Stimulated activated CD4-positive, alpha-beta T cell treated with anti-CD3 and anti-CD28 coated beads, Interleukin-12 subunit alpha, Interleukin-12 subunit beta, amount 100 ng/mL, for 48 hours (primary cell): ENCODE measurements at regions not wholly inside any gene's neighbourhood (a gene's known extent, or its start where the extent isn't known, plus 50 kb on each side); places are given as distances from the start of the nearest gene placed in this dataset.
"Not testable (repeated sequence)": the region's sequence is repeated elsewhere in the genome, so short reads cannot be mapped to it uniquely, and the experiment has no call there.

Experiments used
- DNase-seq, 3 donors: peaks; one replicate each; pipeline ENCODE4 v3.0.0-alpha.2; 2020; ENCODE audit warnings: low read depth in 2 of 3, low spot score in 1 of 3

DNA sequence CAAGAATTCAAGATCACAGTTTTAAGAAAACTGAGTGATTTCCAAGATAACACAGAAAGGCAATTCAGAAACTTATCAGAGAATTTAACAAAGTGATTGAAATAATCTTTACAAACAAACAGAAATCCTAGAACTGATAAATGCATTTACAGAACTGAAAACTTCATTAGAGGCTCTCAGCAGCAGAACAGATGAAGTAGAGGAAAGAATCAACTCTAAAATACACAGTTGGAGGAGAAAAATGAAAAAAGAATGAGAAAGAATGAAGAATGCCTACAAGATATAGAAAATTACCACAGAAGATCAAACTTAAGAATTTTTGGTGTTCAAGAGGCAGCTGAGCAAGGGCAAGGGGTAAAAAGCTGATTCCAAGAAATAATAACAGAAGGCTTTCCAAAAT lies 168.8 kb downstream of the POLR2M start:
- DNase-seq: no peak

DNA sequence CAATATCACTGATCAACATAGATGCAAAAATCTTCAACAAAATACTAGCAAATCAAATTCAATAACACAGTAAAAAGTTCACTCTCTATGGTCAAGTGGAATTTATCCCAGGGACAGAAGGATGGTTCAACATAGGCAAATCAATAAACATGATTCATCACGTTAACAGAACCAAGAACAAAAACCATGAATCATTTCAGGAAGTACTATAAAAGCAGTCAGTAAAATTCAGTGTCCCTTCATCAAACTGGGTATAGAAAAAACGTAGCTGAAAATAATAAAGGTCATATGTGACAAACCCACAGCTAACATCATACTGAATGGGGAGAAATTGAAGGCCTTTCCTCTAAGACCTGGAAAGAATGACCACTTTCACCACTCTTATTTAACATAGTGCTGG lies 172.1 kb downstream of the POLR2M start:
- DNase-seq: no peak

DNA sequence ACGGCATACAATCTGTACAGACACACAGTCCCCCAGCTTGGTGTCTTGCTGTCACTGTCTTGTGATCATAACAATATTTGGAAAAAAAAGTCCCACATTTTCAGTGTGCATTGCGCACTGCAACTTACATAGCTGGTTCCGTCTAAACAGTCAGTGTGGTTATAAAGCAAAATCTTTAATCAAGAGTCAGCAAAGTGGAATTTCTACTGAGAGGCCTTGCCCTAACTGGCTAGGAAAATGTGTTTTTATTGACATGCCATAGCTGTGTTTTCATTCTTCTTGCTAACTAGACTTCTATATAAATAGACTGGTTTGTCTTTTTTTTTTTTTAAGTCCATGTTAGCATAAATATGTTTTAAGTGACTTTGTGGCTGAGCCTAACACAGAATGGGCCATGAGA lies 174.8 kb downstream of the POLR2M start:
- DNase-seq: no peak

DNA sequence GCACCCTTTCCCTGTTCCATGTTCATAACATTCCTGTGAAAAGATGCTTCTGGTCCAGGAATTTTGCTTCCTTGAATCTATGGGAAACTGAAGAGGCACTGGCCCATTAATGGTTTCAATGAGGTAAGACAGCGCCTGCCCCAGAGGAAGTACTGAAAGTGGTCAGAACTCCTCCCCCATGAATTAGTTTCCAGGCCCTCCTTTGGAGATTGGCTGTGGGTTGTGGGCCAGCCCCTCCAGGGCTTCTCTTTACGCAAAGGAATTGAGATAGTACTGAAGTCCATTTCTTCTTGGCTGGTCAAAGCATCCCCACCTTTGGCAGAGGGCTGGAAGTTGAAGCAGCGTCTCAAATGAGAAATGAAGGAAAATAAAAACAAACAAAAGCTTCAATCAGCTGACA lies 175.5 kb downstream of the POLR2M start:
- no peak for DNase-seq

DNA sequence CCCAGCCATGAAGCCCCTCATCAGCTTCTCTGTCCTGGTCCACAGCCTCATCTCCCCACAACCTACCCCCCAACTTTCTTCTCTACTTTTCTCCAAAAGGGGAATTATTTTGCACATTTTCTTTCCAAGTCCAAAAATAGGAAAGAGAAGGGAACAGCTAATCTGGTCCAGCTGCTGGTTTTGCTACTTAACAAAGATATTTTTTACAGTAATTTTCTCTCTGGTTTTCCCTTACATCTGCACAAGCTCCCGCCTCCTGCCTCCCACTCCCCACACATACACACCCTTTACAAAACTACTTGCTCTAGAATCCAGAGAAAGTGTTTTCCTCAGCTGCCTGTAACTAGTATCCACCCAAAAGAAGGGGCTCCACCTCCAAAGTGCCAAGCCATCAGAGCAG lies 177.2 kb downstream of the POLR2M start:
- DNase-seq: no peak

DNA sequence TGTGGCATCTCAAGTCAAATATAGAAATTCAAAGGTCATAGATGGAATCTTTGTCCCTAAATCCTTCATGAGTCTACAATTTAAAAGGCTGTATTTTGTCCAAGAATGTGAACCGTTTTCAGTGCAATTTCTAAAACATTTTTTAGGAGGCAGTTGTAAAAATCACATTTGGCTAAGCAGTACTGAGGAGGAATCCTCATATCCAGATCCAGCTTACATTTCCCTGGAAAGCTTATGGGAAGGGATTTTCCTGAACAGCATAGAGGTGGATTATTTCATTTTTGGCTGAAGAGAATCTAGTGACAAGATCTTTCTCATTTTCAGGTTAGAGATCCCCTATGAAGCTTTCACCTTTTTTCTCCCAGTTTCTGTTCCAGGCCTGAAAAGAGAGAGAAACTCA lies 178.4 kb downstream of the POLR2M start:
- DNase-seq: no peak

DNA sequence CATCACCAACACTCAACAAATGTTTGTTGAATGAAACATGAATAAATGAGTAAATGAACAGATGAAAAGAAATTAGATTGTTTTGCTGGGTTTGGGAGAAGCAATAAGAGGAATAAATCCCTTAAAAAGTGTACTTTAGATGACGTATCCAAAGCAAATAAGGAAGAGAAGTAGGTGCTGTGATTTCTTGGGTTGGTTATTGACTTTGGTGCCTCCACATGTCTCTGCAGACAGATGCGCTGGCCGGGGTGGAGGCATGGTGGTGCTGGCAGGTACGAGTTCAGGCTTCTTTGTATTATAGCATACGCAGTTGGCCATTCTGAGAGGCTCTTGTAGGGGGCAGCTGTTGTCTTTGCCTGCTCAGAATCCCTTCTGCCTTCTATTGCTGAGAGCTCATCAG lies 178.9 kb downstream of the POLR2M start:
- DNase-seq: no peak

DNA sequence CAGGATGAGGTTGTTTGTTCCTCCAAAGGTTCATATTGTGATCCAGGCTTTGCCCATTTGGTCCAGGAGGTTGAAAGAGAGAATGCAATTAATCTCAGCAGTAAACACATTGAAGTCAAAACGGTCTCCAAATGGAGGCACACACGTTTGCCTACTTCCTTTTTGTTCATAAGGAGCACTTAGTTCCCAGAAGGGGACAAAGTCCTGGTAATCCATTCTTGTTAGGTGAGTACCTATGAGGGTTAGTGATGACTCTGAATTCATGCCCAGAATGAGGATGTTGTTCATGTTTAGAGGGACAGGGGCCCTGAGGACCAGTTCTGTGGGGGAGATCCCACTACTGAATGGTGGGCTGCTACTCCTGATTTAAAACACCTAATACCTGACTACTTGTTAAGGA lies 177.7 kb downstream of the ALDH1A2 start:
- DNase-seq: no peak

DNA sequence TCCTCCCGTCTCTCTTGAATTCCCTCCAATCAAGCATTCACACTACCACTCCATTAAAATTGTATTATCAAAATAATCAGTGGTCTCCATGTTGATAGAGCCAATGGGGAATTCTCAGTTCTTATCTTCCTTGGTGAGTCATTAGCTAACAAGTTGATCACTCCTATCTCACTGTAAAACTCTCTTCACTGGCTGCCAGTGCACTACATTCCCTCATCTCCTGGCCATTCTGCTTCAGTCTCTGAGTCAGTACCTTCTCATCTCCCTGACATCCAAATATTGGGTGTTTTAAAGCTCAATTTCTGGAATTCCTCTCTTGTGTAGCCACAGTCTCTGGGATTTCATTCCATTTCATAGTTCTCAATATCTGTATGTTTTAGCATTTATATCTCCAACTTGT lies 175.2 kb downstream of the ALDH1A2 start:
- no peak for DNase-seq

DNA sequence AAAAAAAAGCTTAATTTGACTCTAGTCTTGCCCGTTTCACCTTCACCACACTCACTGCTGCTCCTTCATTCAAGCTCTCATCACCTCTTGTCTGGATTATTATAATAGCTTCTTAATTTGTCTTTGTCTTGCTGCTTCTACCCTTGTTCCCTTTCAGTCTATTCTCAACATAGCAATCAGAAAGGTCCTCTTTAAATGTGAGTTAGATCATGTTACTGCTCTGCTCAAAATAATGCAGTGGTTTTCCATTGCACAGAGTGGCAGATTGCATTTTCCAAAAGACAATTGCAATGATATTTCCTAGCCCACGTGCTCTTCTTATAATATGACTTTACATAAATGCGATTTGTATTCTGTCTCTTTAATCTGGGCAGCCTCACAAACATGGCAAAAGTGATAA lies 174.6 kb downstream of the ALDH1A2 start:
- DNase-seq: no peak

DNA sequence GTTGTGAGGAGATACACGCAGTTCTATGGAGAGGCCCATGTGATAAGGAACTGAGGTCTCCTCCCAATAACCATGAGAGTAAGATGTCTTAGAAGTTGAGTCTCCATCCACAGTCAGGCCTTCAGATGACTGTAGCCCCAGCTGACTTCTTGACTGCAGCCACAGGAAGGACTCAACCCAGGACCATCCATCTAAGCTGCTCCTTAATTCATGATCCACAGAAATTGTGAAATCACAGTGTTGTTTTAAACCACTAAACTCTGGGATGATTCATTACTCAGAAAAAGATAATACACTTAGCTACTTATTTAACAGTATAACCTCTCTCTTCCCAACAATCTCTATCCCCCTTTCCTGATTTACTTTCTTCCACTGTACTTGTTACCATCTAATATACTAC lies 173.3 kb downstream of the ALDH1A2 start:
- DNase-seq: no peak

DNA sequence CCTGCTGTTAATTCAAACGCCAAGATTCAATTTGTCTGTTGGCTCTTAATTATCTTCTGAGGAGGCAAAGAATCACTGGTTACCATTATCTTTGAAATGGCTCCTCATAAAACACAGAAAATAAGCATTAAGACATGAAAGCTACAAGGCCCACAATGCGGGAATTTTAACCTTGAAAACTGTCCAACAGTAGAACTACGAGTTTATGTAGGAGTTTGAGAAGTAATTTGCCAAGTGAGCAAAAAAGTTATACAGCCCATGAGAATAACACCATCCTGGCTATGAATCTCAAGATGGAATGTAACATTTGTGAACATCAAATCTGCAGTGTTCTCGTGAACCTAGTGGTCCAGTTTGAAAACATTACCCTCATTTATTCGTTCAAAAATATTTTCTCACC lies 172.5 kb downstream of the ALDH1A2 start:
- DNase-seq: no peak

DNA sequence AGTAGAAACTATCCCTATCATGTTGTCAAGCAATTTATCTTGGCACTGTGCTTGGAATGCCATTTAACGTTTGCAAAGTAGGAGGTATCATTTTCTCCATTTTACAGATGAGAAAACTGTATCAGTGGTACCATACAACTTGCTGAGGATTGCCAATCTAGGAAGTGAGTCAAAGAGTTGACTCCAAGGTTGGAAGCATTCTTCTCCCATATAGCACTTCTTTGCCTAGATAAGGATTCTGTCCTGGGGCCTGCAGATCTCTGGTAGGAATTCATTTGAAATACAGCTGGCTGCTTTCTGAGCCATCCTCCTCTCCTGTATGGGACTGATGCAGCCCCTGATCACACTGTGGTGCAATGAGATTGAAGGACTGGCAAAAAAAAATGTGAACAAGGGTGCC lies 170.2 kb downstream of the ALDH1A2 start:
- no peak for DNase-seq

DNA sequence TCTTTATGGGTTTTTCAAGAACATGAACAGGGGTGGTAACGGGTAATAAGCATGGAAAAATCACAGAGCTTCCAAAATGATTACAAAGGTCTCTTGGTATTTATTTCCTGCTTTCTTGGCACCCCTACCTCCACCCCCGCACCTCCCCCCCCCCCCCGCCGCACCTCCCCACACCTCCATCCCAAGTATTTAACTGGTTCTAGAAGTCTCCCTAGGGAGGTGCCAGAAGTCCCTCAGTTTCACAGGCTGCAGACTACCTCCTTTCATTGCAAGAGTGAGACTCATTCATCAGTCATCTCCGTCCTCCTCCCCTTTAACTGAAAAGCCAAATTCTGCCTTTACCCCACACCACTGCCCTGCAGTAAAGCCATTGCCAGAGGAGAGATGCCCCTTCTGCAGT lies 169.4 kb downstream of the ALDH1A2 start:
- no peak for DNase-seq

DNA sequence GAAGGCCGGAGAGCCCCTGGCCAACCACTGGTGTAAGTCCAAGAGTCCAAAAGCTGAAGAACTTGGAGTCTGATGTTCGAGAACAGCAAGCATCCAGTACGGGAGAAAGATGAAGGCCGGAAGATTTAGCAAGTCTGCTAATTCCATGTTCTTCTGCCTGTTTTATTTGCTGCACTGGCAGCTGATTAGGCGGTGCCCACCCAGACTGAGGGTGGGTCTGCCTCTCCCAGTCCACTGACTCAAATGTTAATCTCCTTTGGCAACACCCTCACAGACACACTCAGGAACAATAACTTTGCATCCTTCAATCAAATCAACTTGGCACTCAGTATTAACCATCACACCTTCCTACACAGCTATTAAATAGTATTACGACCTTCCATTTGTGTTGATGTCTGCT lies 168.6 kb downstream of the ALDH1A2 start:
- DNase-seq: not testable (repeated sequence)

DNA sequence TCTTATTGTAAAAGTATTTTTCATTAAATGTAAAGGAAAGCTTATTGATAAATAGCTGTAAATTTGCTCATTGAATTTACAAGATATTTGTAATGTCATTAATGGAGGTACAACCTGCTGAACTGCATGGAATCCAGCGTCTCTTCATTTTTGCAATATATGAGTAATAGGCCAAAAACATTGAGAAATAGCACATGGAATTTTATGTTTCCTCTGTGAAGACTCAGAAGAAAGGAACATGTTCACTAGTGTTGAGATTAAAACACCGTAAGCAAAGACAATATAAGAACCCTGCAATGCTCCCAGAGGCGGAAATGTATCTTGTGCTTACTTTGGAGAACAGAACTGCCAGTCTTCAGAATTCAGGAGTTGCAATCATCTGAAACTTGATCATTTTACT lies 167.6 kb downstream of the ALDH1A2 start:
- DNase-seq: no peak

DNA sequence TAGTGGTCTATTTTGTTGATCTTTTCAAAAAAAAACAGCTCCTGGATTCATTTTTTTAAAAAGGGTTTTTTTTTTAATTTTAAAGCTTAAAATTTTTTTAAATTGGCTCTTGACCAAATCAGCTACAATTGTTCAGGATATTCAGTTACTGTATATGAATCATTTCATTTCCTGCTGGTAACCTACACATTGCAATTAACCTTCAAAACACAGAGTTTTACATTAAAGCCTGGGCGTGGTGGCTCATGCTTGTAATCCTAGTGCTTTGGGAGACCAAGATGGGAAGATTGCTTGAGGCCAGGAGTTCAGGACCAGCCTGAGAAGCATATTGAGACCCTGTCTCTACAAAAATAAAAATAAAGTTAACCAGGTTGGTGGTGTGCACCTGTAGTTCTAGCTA lies 163.4 kb downstream of the ALDH1A2 start:
- no peak for DNase-seq
